GM12865 (cell line): ENCODE measurements at regions not wholly inside any gene's neighbourhood (a gene's known extent, or its start where the extent isn't known, plus 50 kb on each side); places are given as distances from the start of the nearest gene placed in this dataset.
"Not testable (repeated sequence)": the region's sequence is repeated elsewhere in the genome, so short reads cannot be mapped to it uniquely, and the experiment has no call there.

ENCODE experiments used
- DNase-seq: peaks from one replicate; pipeline ENCODE4 v3.0.0; 2010; ENCODE audit warnings: low read depth
- H3K4me3 ChIP-seq: 2 replicates; pipeline ENCODE4 v1.5.1; 2011; ENCODE audit warnings: mild to moderate bottlenecking, low read depth, low read length, control low read depth
- TF ChIP-seq, protein P1 (sequence below): IDR thresholded peaks from 2 replicates; pipeline ENCODE4 v1.5.1; 2011; ENCODE audit warnings: low read length, control low read depth, low read depth, inconsistent platforms; ENCODE audit not compliant: insufficient read depth; ENCODE audit errors: missing control alignments

GRCh38 chr17:15849054-15849453 lies 95.9 kb upstream of the ADORA2B start:
- TF ChIP-seq, protein P1, sequence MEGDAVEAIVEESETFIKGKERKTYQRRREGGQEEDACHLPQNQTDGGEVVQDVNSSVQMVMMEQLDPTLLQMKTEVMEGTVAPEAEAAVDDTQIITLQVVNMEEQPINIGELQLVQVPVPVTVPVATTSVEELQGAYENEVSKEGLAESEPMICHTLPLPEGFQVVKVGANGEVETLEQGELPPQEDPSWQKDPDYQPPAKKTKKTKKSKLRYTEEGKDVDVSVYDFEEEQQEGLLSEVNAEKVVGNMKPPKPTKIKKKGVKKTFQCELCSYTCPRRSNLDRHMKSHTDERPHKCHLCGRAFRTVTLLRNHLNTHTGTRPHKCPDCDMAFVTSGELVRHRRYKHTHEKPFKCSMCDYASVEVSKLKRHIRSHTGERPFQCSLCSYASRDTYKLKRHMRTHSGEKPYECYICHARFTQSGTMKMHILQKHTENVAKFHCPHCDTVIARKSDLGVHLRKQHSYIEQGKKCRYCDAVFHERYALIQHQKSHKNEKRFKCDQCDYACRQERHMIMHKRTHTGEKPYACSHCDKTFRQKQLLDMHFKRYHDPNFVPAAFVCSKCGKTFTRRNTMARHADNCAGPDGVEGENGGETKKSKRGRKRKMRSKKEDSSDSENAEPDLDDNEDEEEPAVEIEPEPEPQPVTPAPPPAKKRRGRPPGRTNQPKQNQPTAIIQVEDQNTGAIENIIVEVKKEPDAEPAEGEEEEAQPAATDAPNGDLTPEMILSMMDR, result peak; percentile 30
- not testable (repeated sequence) for H3K4me3 ChIP-seq
- peak; percentile 50 for DNase-seq

GRCh38 chr17:15850071-15850470 lies 94.9 kb upstream of the ADORA2B start:
- H3K4me3 ChIP-seq, DNase-seq: not testable (repeated sequence)

- not testable (repeated sequence) for DNase-seq, H3K4me3 ChIP-seq
Measured at GRCh38 chr17:15850687-15851086, 94.2 kb upstream of the ADORA2B start.

DNA sequence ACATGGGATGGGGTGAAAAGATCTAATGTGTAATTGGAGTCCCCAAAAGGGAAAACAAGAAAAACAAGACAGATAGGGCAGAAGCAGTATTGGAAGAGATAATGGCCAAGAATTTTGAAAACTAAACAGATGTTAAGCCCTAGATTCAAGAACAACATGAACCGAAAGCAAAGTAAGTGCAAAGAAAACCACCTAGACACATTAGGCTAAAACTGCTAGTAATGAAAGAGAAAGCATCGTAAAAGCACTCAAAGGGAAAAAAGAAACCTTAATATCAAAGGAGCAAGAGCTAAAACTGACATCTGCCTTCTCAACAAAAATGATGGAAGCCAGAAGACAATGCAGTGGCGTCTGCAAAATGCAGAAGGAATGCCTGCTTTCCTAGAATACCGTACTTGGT lies 92.1 kb upstream of the ADORA2B start:
- not testable (repeated sequence) for DNase-seq, H3K4me3 ChIP-seq

DNA sequence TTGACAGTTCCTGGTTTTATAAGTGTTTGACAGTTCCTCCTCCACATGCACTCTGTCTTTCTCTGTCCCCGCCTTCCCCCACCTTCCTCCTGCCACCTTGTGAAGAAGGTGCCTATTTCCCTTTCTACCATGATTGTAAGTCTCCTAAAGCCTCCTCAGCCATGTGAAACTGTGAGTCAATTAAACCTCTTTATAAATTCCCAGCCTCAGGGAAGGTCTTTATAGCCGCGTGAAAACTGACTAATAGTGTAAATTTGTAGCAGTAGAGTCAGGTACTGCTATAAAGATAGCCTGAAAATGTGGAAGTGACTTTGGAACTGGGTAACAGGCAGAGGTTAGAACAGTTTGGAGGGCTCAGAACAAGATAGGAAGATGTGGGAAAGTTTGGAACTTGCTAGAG lies 88.7 kb upstream of the ADORA2B start:
- not testable (repeated sequence) for H3K4me3 ChIP-seq, DNase-seq

DNA sequence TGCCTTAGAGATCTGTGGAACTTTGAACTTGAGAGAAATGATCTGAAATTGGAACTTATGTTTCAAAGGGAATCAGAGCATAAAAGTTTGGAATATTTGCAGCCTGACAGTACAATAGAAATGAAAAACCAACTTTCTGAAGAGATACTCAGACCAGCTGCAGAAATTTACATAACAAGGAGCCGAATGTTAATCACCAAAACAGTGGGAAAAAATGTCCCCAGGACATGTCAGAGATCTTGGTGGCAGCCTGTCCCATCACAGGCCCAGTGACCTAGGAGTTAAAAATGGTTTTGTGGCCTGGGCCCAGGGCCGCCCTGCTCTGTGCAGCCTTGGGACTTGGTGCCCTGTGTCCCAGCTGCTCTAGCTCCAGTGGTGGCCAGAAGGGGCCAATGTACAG lies 88.2 kb upstream of the ADORA2B start:
- not testable (repeated sequence) for DNase-seq, H3K4me3 ChIP-seq

DNA sequence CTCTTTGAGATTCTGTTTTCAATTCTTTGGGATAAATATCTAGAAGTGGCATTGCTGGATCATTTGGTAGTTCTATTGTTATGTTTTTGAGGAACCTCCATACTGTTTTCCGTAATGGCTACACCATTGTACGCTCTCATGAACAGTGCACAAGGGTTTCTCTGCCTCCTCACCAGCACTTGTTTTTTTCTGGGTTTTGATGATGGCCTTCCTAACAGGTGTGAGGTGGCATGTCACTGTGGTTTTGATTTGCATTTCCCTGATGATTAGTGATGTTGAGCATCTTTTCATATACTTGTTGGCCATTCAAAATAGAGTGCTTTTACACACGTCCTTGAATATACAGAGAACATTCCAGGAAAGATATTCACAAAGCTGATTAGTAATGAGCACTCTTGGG lies 86.8 kb upstream of the ADORA2B start:
- DNase-seq, H3K4me3 ChIP-seq: not testable (repeated sequence)

GRCh38 chr17:15860774-15861173 lies 84.2 kb upstream of the ADORA2B start:
- not testable (repeated sequence) for H3K4me3 ChIP-seq, DNase-seq

DNA sequence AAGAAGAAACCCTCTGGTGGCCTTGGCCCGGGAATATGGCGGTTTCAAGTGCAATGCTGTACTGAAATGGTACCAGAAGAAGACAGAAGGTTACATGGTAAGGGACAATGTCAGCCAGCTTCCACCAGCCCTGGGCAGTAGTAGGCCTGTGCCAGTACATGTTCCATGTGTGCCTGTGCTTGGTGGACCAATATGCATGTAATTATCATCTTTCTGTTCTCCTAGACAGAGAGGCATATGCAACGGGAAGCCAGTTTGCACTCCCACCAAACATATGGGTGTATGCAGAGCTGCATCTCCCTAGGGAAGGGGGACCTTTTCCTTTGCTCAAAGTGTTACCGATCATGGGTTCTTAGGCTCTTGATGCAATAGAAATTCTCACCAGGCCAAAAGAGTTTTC lies 80.9 kb upstream of the ADORA2B start:
- not testable (repeated sequence) for H3K4me3 ChIP-seq, DNase-seq

- not testable (repeated sequence) for DNase-seq, H3K4me3 ChIP-seq
Measured at GRCh38 chr17:15864472-15864871, 80.5 kb upstream of the ADORA2B start.

DNA sequence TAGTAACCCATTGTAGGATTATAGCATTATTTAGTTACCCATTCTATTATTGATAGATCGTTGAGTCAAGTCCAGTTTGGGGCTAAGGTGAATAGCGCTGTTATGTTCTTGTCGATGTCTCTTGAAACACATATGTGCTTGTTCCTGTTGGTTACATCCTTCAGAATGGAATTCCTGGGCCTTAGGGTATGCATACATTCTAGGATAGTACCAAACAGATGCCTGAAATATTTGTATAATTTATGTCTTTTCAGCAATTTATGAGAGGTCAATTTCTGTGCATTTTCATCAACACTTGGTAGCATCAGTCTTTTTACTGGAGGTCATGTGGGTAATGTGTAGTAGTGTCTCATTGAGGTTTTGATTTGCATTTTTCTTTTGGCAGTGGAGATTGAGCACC lies 78.9 kb upstream of the ADORA2B start:
- DNase-seq, result not testable (repeated sequence)

GRCh38 chr17:15867331-15867730 lies 77.6 kb upstream of the ADORA2B start:
- DNase-seq, H3K4me3 ChIP-seq: not testable (repeated sequence)

More for the DNA sequence above, 78.9 kb upstream of the ADORA2B start:
- H3K4me3 ChIP-seq, result not testable (repeated sequence)

GRCh38 chr17:15869868-15870267 lies 75.1 kb upstream of the ADORA2B start:
- not testable (repeated sequence) for H3K4me3 ChIP-seq, DNase-seq

DNA sequence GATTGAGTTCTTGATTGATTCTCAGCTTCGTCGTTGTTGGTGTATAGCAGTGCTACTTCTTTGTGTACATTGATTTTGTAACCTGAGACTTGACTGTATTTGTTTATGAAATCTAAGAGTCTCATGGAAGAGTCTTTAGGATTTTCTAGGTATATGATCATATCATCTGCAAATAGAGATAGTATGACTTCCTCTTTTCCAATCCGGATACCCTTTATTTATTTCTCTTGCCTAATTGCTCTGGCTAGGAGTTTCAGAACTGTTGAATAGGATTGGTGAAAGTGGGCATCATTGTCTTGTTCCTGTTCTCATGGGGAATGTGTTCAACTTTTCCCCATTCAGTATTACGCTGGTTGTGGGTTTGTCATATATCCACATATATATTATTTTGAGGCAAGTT lies 72.3 kb upstream of the ADORA2B start:
- not testable (repeated sequence) for DNase-seq, H3K4me3 ChIP-seq

GRCh38 chr17:15877882-15878500 lies 66.9 kb upstream of the ADORA2B start:
- not testable (repeated sequence) for H3K4me3 ChIP-seq, DNase-seq
